ENCODE measurements at regions not wholly inside any gene's neighbourhood (a gene's known extent, or its start where the extent isn't known, plus 50 kb on each side); places are given as distances from the start of the nearest gene placed in this dataset.
A peak's percentile ranks its signal among the peaks of the same experiment; 100 is the strongest.

DNA sequence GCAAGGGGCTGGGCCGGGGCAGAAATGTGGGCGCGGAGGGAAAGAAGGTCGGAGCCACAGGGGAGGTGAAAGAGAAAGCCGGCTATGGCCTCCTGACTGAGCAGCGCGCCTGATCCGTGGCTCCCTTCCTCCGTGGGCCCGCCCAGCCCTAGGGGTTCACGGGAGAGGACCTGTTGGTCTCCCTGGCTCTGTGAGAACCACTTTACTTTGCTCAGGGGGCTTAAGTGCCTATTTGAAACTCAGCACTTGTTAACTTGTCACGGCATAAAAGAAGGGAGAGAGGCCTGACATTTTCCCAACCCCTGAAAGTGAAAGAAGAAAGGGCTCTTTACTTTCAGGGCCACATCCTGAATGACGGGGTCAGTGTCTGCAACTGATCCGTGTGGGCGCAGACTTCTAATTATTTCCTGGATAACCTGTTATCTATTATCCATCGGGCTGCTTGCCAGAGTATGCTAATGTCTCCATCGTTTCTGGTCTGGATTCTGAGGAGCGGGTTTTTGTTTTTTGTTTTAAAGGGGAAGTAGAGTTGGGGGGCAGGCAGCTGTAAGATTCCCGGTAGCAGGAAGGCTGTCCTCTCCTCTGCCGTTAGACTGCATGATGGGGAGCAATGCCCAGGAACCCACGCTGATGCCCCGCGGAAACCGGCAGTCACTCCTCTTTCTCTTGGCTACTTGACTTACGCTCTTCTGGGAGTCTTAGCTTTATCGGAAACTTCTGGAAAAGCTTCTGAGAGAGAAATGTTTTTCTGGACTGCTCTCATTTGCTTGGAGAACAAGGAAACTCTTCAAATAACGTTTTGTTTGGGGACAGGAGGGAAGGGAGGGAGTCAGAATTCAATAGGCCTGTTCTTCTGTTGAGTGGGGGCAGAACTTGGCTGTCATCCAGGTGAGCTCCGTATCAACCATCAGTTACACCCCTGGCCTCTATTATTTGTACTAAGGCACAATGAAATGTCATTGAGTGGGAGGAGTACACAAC, 127.7 kb upstream of the MAX start (continued):
- no peak for TF ChIP-seq ZNF614 (CRISPR knock-in tag; IDR thresholded peaks at IDR 0.05; ENCODE audit: borderline replicate concordance)
- TF ChIP-seq MED8 (CRISPR knock-in tag; IDR thresholded peaks at IDR 0.05; ENCODE audit: insufficient replicate concordance) = no peak
- TF ChIP-seq ZNF605 (CRISPR knock-in tag; IDR thresholded peaks at IDR 0.05) = no peak
- no peak for TF ChIP-seq SNAI1 (CRISPR knock-in tag; IDR thresholded peaks at IDR 0.05; ENCODE audit: borderline replicate concordance)
- no peak for TF ChIP-seq TMF1 (CRISPR knock-in tag; IDR thresholded peaks at IDR 0.05; ENCODE audit: low read depth)
- TF ChIP-seq AHR (CRISPR knock-in tag; IDR thresholded peaks at IDR 0.05) = no peak
- TF ChIP-seq HOMEZ (CRISPR knock-in tag; IDR thresholded peaks at IDR 0.05; ENCODE audit: low read depth) = no peak
- no peak for TF ChIP-seq ZNF556 (CRISPR knock-in tag; IDR thresholded peaks at IDR 0.05; ENCODE audit: borderline replicate concordance)
- peak; percentile 28; the same call in 1 of the 2 replicates for TF ChIP-seq ZNF768 (CRISPR knock-in tag; IDR thresholded peaks at IDR 0.05)
- TF ChIP-seq SSRP1 (CRISPR knock-in tag; IDR thresholded peaks at IDR 0.05) = no peak
- TF ChIP-seq ISX (CRISPR knock-in tag; conservative IDR thresholded peaks at IDR 0.05) = no peak
- TF ChIP-seq KLF9 (CRISPR knock-in tag; IDR thresholded peaks at IDR 0.05; ENCODE audit: low read depth) = no peak
- TF ChIP-seq RBFOX2 (IDR thresholded peaks at IDR 0.05; ENCODE audit: low read depth, low read length) = peak; percentile 78
- no peak for TF ChIP-seq SIX1 (CRISPR knock-in tag; IDR thresholded peaks at IDR 0.05; ENCODE audit: borderline replicate concordance)
- TF ChIP-seq ZBTB10 (CRISPR knock-in tag; IDR thresholded peaks at IDR 0.05; ENCODE audit: borderline replicate concordance) = peak; percentile 26; the same call in 1 of the 2 replicates
- TF ChIP-seq ARID4A (CRISPR knock-in tag; IDR thresholded peaks at IDR 0.05; ENCODE audit: borderline replicate concordance) = no peak; the same call in 1 of the 2 replicates
- TF ChIP-seq ZFP36L1 (CRISPR knock-in tag; IDR thresholded peaks at IDR 0.05) = no peak
- TF ChIP-seq MAFF (IDR thresholded peaks at IDR 0.05; ENCODE audit: low read depth, low read length) = no peak
- TF ChIP-seq MED1 (CRISPR knock-in tag; IDR thresholded peaks at IDR 0.05) = 0 out of 2 replicates have a peak, but pooled peaks have one; percentile 3
- TF ChIP-seq REPIN1 (CRISPR knock-in tag; IDR thresholded peaks at IDR 0.05; ENCODE audit: borderline replicate concordance, low read depth) = no peak
- no peak for TF ChIP-seq ZNF484 (CRISPR knock-in tag; IDR thresholded peaks at IDR 0.05; ENCODE audit: borderline replicate concordance, low read depth)
- no peak for TF ChIP-seq ZNF616 (CRISPR knock-in tag; IDR thresholded peaks at IDR 0.05; ENCODE audit: low read depth)
